LoVo (cell line): ENCODE measurements at regions not wholly inside any gene's neighbourhood (a gene's known extent, or its start where the extent isn't known, plus 50 kb on each side); places are given as distances from the start of the nearest gene placed in this dataset.
"Not testable (repeated sequence)": the region's sequence is repeated elsewhere in the genome, so short reads cannot be mapped to it uniquely, and the experiment has no call there.

ENCODE experiments used
- DNase-seq: peaks from one replicate; pipeline ENCODE4 v3.0.0-alpha.2; 2016; ENCODE audit warnings: low spot score

GRCh38 chr2:107721178-107721577 is 105.5 kb upstream of the RGPD4 start:
- no peak for DNase-seq

GRCh38 chr2:107721586-107721985 is 105.1 kb upstream of the RGPD4 start:
- DNase-seq: no peak

GRCh38 chr2:107725824-107726223 is 100.9 kb upstream of the RGPD4 start:
- not testable (repeated sequence) for DNase-seq

GRCh38 chr2:107727318-107727717 is 99.4 kb upstream of the RGPD4 start:
- no peak for DNase-seq

GRCh38 chr2:107728586-107728985 is 98.1 kb upstream of the RGPD4 start:
- DNase-seq: no peak

GRCh38 chr2:107729440-107729839 is 97.3 kb upstream of the RGPD4 start:
- no peak for DNase-seq

- no peak for DNase-seq
Measured at GRCh38 chr2:107730898-107731297, 95.8 kb upstream of the RGPD4 start.

- no peak for DNase-seq
Measured at GRCh38 chr2:107731435-107731834, 95.3 kb upstream of the RGPD4 start.

GRCh38 chr2:107735201-107735600 is 91.5 kb upstream of the RGPD4 start:
- no peak for DNase-seq

- no peak for DNase-seq
Measured at GRCh38 chr2:107737756-107738155, 88.9 kb upstream of the RGPD4 start.

GRCh38 chr2:107738266-107738665 is 88.4 kb upstream of the RGPD4 start:
- DNase-seq: no peak

GRCh38 chr2:107740300-107740699 is 86.4 kb upstream of the RGPD4 start:
- DNase-seq: no peak

- no peak for DNase-seq
Measured at GRCh38 chr2:107742460-107743027, 84.1 kb upstream of the RGPD4 start.

GRCh38 chr2:107743274-107743673 is 83.4 kb upstream of the RGPD4 start:
- no peak for DNase-seq

- no peak for DNase-seq
Measured at GRCh38 chr2:107745100-107745499, 81.6 kb upstream of the RGPD4 start.

- DNase-seq: not testable (repeated sequence)
Measured at GRCh38 chr2:107746552-107747198, 80.0 kb upstream of the RGPD4 start.

- DNase-seq: not testable (repeated sequence)
Measured at GRCh38 chr2:107747199-107747963, 79.3 kb upstream of the RGPD4 start.

GRCh38 chr2:107747964-107748583 is 78.6 kb upstream of the RGPD4 start:
- no peak for DNase-seq

- no peak for DNase-seq
Measured at GRCh38 chr2:107751936-107752335, 74.8 kb upstream of the RGPD4 start.

GRCh38 chr2:107753806-107754205 is 72.9 kb upstream of the RGPD4 start:
- DNase-seq: not testable (repeated sequence)

GRCh38 chr2:107757223-107757622 is 69.5 kb upstream of the RGPD4 start:
- no peak for DNase-seq

GRCh38 chr2:107760620-107761364 is 65.9 kb upstream of the RGPD4 start:
- DNase-seq: no peak
